GM21723 (cell line): ENCODE measurements at regions not wholly inside any gene's neighbourhood (a gene's known extent, or its start where the extent isn't known, plus 50 kb on each side); places are given as distances from the start of the nearest gene placed in this dataset.

ENCODE experiments used
- ATAC-seq: cut with Tn5 transposase; IDR thresholded peaks from one replicate; pipeline ENCODE4 v1.9.1; 2021; ENCODE audit warnings: mild to moderate bottlenecking, moderate library complexity; ENCODE audit not compliant: unreplicated experiment

GRCh38 chr9:78839252-78839651 lies 542.3 kb downstream of the PSAT1 start:
- ATAC-seq = no peak

- ATAC-seq = no peak
These were observed 551.1 kb downstream of the PSAT1 start for GRCh38 chr9:78848061-78848460.

- no peak for ATAC-seq
These were observed 559.2 kb downstream of the PSAT1 start for GRCh38 chr9:78856144-78856543.

GRCh38 chr9:78856781-78857180 lies 559.9 kb downstream of the PSAT1 start:
- ATAC-seq = no peak

- no peak for ATAC-seq
These were observed 560.7 kb downstream of the PSAT1 start for GRCh38 chr9:78857373-78858225.

GRCh38 chr9:78858266-78858665 lies 561.3 kb downstream of the PSAT1 start:
- no peak for ATAC-seq

GRCh38 chr9:78860801-78861475 lies 564.0 kb downstream of the PSAT1 start:
- no peak for ATAC-seq

GRCh38 chr9:78863531-78863930 lies 566.6 kb downstream of the PSAT1 start:
- ATAC-seq = no peak

GRCh38 chr9:78865737-78866136 lies 568.8 kb downstream of the PSAT1 start:
- ATAC-seq = no peak

- ATAC-seq = no peak
These were observed 569.5 kb downstream of the PSAT1 start for GRCh38 chr9:78866207-78867132.

- ATAC-seq = no peak
These were observed 574.1 kb downstream of the PSAT1 start for GRCh38 chr9:78871086-78871451.

- no peak for ATAC-seq
These were observed 574.8 kb downstream of the PSAT1 start for GRCh38 chr9:78871452-78872331.

- ATAC-seq = no peak
These were observed 577.1 kb downstream of the PSAT1 start for GRCh38 chr9:78874061-78874460.

- ATAC-seq = no peak
These were observed 582.6 kb downstream of the PSAT1 start for GRCh38 chr9:78879324-78880100.

- ATAC-seq = no peak
These were observed 584.4 kb downstream of the PSAT1 start for GRCh38 chr9:78881295-78881694.

- ATAC-seq = no peak
These were observed 585.6 kb downstream of the PSAT1 start for GRCh38 chr9:78882481-78882880.

- no peak for ATAC-seq
These were observed 587.8 kb downstream of the PSAT1 start for GRCh38 chr9:78884611-78885150.

GRCh38 chr9:78892182-78892581 lies 595.3 kb downstream of the PSAT1 start:
- ATAC-seq = no peak

GRCh38 chr9:78892769-78893168 lies 595.8 kb downstream of the PSAT1 start:
- no peak for ATAC-seq
